NCI-H1092 (cell line): ENCODE measurements at regions not wholly inside any gene's neighbourhood (a gene's known extent, or its start where the extent isn't known, plus 50 kb on each side); places are given as distances from the start of the nearest gene placed in this dataset.
"Not testable (repeated sequence)": the region's sequence is repeated elsewhere in the genome, so short reads cannot be mapped to it uniquely, and the experiment has no call there.

Source experiments
- DNase-seq: peaks from one replicate; lab custom pipeline; 2025; lab: John Stamatoyannopoulos, UW

DNA sequence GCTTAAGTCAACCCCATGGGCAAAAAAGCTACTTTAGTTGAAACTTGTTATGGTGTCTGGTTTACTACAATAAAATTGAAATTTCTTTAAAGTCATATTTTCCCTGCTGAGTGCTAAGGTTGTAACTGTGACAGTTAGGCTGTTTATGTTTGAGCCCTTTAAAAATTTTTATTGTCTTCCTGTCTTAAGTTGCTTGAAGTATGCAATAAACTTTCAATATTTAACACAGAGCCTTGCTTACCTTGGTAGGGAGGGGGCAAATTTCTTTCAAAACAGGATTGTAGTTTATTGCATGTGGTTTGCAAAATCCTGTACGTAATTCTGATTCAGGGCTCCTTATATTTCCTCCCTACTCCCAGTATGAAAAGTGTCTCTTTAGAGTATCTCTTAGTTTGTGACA, 465.5 kb upstream of the ACTBL2 start:
- no peak for DNase-seq

DNA sequence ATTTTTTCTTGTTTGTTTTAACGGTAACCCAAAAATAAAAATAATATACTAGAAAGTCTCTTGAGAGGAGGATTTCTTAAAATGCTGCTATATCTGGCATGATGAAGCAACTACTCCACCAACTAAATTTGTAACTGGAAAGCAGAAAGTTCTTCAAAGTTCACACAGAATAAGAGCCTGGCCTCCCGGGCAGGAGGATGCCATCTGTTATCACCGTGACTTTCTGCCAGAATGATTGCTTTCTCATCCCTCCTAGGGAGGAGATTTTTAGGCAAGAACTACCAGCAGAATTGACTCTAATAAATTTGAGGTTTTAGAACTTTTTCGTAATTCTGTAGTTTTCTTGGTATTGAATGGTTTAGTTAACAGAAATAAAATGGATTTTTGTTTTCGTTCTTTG, 464.6 kb upstream of the ACTBL2 start:
- DNase-seq: no peak

DNA sequence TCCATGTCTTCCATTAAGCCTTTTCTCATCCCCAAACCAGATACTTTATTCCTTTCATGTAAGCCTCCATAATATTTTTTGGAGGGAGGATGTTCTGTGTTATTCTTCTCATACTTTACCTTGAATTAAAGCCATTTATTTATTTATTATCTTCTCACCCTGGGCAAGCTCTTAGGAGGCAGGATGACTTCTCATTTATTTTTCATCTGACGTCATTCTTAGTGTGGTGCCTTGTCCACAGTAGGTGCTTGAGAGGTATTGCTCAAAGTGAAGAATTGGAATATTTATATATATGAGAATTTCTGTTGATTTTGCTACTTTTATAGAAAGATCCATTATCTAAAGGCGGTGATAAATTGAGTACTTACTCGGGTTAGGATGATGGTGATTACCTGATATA, 458.3 kb upstream of the ACTBL2 start:
- DNase-seq: no peak

DNA sequence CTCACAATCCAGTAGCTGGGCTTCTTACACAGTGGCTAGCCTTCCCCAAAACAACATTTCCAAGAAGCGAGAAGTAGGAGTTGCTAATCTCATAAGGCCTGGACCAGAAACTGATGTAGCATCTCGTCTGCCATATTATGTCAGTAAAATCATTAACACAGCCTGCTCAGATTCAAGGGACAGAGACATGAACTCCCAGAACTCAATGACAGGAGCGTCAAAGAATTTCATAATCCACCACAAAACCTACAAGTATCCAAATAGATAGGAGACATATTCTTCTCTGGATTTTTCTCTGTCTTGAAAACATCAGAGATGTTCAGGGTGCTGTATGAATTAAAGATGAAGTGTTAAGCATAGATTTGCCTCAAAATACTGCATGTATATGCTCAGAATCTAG, 457.6 kb upstream of the ACTBL2 start:
- DNase-seq: no peak

DNA sequence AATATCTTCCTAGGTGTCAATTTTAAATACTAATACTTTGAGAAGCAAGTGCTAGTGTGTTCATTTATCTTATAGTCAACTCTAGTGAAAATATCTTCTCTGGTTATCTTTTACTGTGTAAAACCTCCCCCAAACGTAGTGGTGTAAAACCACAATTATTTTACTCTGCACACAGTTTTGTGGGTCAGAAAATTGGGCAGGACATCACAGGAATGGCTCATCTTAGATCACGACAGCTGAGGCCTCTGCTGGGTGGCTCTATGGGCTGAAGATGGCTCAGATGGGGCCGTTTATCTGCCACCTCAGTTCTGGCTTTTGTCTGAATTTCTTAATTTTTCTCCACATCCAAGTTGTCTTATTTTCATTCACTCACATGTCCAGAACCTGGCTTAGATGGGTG, 457.2 kb upstream of the ACTBL2 start:
- DNase-seq: no peak

DNA sequence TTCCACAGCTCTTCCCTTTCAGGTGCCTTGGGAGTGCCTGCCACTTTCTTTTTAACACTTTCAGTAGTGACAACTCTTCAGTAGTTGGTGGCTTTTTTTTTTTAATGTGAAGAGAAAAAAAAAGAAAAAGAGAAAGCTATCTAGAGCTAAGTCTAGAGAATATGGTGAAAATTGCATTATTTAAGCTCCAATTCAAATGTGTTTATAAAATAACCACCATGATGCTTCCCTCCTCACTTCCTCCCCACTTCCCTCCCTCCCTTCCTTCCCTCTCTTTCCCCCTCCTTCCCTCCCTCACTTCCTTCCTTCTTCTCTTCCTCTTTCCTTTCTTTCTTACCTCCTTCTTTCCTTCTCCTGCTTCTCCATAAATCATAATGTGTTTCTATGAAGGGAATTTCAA, 456.7 kb upstream of the ACTBL2 start:
- DNase-seq: no peak

DNA sequence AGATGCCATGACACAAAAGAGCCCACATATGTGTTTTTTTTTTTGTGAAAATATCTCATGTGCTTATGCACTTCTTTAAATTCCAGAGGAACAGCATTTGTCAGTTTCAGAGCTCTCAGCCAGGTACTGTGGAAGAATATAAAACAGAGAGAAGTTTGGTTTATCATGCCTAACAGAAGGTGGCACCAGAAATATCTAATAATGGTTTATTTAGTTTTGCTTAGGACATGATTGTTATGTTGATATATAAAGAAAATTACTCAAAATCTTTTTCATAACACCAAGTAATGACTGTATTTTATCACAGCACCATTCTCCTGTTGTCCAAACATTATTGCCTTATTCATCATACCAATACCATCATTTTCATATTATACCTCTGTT, 455.6 kb upstream of the ACTBL2 start:
- DNase-seq: no peak

DNA sequence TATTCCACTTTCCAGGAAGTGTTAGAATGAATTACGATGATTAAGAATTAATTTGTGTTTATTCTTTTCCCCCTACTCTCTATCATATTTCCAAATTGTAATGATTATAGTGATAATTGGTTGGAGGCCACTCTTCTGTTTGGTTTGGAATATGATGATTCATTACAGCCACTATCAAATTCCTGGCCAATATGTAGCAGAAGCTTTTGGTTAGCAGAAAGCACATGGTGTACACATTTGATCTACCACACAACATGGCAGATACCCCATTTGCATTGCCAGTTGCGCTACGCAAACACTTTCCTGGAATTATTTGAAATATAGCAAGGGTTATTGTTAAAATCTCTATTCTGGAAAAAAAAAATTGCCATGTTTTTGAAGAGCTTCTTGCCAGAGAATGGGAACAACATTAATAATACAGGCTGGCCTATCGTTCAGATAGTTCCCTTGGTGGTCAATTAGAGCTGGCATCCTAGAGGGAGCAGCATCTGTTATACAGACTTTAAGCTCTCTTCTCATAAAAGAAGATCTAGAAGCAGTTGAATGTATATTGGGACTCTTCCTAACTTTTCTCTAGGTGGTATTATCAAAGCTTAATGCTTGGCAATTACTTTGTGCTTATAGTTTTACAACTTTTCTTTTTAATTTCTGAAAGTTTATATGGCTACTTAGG, 455.0 kb upstream of the ACTBL2 start:
- DNase-seq: no peak

DNA sequence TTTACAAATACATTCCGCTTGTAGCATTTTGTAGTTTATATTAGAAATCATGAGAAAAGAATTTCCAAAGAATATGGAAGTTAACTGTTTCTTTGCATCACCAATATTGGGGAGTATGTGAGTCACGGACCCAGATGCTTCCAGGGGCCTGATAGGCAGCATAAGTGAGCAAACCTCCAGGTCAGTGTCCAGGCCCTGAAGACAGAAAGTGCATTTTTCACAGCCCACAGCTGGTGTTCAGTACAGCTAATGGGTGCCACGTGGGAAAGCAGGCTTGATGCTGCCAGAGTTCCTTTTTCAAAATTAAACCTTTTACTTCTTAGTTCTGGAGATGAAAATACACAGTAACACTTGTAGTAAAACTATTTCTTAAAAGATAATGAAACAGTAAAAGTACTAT, 454.4 kb upstream of the ACTBL2 start:
- no peak for DNase-seq

DNA sequence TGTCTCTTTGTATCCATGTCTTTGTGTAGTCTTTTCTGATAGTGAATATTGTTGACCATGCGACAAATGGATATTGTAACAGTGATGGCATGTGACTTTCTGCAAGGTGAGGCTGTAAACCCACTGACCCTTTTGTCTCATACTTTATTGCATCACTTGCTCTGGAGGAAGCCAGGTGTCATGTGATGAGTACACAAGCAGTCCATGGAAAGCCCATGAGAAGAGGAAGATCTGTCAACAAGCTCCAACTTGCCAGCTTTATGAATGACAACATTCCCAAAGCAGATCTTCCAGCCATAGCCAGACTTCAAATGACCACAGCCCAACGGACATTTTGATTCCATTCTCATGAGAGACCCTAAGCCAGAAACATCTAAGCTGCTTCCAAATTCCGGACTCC, 450.1 kb upstream of the ACTBL2 start:
- DNase-seq: no peak

DNA sequence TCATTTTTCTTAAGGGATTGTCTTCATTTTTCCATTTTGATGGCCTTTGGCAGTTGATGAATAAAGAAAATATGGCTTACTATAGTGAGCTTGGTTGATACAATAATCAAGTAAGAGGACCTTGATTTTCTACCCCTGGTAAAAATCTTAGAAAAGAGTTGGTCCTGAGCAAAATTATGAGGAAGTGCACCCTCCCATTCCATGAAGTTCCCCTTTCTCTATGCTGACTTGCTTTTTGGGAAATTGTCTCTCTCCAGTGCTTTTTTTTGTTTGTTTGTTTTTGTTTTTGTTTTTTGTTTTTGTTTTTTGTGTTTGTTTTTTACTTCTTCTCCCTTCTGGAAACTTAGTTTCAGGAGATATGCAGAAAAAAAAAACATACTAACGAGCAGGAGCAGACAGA, 449.2 kb upstream of the ACTBL2 start:
- no peak for DNase-seq

DNA sequence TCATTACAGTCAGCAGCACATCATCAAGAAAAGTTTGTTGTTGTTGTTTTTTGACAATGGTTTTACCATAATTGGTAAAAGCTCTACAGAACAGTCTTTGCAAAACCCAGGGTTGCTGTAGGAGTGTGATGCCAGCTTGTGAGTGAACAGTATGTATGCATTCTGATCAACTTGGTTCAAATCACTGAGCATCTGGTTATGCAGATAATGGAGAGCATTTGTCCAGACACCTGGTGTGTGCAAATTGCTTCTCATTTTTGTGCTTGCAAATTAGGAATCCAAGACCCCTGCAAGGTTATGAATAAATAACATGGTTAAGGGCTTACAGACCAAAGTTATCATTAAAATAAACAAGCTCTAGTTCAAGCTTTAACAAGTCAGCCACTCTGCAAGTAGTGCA, 448.7 kb upstream of the ACTBL2 start:
- no peak for DNase-seq

DNA sequence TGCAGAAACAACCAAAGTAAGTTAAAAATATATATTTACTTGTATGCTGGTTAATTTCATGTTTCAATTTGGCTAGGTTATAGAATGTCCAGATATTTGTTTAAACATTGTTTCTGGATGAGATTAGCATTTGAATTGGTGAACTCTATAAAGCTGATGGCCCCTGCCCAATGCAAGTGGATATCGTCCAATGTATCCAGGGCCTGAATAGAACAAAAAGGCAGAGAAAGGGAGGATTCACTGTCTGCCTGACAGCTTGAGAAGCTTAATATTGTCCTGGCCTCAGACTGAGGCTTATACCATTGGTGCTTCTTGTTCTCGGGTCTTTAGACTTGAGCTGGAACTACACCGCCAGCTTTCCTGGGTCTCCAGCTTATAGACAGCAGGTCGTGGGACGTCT, 446.7 kb upstream of the ACTBL2 start:
- DNase-seq: no peak

DNA sequence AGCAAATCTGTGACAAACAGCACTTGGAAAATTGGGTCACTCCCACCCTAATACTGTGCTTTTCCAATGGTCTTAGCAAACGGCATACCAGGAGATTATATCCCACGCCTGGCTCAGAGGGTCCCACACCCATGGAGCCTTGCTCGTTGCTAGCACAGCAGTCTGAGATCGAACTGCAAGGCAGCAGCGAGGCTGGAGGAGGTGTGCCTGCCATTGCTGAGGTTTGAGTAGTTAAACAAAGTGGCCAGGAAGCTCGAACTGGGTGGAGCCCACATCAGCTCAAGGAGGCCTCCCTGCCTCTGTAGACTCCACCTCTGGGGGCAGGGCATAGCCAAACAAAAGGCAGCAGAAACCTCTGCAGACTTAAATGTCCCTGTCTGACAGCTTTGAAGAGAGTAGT, 440.5 kb upstream of the ACTBL2 start:
- not testable (repeated sequence) for DNase-seq

DNA sequence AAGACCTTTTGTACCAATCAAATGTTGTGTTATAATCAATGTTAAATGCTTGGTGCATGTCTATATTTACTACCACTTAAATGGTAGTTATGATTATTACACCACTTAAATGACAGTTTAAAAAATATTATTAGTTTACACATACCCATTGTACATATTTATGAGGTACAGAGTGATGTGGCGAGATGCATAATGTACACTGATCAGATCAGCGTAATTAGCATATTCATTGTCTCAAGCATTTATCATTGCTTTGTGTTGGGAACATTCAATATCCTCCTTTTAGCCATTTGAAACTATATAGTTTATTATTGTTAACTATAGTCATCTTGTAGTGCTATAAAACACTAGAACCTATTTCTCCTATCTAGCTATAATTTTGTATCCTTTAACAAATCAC, 434.4 kb upstream of the ACTBL2 start:
- no peak for DNase-seq

DNA sequence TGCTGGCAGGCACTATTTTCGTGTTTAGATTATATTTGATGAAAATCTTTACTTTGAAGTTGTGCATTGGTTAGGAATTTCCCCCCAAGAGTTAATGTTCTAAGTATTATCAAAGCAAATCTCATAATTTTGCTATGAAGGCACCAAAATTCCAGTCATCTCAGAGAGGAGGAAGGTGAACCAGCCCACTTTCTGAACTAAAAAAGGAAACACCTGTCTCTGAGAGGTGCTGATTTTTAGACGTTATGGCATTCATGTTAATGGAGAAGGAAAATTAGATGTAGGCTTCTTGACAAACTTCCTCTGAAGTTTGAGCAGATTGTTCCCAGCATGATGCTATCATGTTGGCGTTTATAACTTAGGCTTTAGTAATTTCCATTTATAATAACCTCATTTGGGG, 432.9 kb upstream of the ACTBL2 start:
- DNase-seq: no peak

DNA sequence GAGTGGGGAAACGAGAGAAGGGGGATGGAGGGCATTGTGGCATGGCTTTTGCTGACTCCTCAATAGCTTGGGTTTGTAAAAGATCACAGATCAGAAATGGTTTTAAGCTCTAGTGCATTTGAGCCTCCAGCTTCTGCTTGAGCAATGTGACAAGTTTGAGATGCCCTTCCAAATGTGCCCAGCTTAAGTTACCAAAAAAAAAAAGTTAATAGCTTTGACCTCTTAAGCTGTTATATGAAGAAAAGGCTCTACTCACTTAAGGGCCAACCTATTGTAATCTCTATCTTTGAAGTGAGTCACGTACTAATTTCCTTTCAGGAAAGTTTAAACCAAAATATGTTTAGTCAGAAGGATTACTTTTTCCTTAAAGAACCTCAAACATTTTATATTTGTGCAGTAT, 428.8 kb upstream of the ACTBL2 start:
- no peak for DNase-seq

DNA sequence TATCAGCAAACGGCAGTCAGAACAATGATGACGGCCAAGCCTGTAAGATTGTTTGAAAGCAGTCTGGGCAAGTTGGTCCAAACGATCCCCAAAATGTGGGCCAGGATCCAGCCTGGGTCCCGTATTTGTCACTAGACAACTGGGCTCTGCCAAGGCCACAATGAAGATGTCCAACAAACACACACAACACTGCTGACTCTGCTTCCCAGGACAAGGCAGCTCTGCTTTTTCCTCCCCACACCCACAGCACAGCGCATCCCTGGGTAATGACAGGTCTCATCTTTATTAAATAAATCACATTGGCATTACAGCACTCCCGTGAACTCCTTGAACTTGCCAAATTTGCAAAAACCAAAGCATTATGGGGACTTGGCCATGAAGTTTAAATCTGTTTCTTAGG, 424.1 kb upstream of the ACTBL2 start:
- DNase-seq: no peak

DNA sequence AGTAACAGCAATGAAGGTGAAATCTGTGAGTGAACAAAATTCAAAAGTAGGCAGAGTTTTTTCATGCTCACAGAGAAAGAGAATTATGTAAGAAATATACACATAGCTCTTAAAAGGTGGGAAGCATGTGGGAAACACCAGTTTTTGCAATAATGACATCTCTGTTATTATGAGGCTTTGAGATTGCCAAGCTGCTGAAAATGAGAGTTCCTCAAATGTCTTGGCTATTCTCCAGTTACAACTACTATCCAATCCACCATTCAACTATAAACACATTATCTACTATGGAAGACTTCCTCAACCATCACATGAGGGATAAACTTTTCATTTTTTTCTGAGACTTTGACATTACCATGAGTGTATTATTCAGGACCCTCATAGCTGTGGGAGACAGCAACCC, 420.8 kb upstream of the ACTBL2 start:
- no peak for DNase-seq

DNA sequence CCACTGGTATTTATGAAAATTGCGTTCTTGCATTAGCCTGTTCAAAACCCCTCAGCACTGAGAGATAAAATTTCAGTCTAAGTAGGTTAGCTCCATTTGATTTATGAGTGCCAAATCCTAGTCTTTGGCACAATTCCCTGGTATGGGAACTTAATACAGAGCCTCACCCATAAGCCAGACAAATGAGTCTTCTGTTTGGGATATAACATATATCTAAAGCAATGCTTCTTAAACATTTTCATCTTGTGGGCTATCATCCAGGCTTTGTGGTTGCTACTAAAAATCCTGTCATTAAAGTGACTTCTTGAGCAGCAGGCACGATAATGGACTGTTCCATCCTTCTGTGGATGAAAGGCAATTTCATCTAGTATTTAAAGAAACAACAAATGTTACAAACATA, 419.5 kb upstream of the ACTBL2 start:
- DNase-seq: no peak

DNA sequence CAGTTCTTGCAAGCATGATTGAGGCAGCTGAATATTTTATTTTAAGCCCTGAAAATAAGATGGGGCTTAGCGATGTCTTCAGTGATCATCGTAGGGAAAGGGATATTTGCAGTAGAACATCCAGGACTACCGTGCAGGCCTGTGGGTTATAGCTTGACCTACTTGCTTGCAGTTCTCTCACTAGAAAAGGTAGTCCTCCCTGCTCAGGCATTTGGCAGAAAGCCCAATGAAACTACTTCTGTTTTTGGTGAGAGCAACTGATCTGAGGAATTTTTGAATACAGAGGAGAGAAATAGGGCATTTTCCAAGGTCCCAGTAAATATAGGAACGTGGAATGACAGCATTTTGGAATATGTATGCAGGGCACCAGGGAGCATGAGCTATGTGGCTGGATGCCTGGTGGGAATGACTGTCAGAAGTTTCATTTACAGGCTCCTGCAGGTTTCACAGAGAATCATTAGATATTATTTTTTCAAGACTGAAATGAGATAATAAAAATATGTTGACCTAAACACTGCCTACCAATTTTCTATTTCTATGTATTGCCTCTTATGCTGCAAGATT, 417.9 kb upstream of the ACTBL2 start:
- DNase-seq: no peak

DNA sequence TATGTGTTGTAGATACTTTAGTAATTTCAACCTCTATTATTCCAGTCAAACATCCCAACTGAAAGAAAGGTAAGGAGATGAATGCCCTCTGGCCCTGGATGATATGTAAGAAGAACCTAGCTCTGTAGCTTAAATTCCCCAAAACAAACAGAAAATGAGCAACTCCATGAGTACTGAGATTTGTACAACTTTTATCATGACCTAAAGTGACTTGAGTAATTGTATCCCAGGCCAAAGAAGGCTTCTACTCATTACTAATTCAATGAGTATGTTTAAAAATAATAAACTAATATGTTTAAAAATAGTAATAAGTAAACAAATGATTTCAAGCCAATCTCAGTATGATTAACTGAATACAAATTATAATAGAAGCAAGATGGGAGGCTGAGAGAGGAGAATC, 414.0 kb upstream of the ACTBL2 start:
- DNase-seq: no peak

DNA sequence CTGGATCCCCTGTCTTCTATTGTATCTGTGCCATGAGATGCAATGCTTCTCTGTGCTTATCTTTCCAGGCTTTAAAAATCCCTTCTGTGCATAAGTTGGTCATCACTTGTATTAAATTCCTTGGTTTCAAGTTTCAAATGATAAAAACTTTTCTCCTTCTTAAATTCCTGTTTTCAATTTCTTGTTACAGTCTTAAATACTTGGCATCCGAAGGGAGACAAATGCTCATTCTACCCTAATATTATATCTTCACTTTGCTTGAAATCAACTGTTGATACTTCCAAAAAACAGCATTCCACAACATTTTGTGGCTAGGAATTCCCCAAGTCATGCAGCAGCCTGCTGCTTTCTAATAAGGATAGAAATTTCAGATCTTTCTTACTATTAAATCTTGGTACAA, 413.2 kb upstream of the ACTBL2 start:
- no peak for DNase-seq

DNA sequence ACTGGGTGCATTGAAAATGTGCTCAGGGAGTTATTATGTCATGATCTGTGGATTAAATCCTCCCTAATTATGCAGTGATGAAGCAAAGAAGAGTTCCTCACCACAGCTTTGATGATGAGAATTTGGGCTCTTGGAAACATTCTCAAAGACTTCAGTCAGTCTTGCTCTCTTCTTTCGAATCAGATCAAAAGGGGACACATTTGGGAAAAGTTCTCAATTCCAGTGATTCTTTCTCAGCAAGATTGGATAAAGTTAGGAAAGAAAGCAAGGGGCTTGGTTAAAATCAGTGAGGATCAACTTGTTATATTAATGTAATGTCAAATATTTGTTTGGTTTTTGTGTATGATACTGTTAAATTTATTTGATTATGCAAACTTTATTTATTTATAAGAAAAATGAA, 411.3 kb upstream of the ACTBL2 start:
- DNase-seq: no peak

DNA sequence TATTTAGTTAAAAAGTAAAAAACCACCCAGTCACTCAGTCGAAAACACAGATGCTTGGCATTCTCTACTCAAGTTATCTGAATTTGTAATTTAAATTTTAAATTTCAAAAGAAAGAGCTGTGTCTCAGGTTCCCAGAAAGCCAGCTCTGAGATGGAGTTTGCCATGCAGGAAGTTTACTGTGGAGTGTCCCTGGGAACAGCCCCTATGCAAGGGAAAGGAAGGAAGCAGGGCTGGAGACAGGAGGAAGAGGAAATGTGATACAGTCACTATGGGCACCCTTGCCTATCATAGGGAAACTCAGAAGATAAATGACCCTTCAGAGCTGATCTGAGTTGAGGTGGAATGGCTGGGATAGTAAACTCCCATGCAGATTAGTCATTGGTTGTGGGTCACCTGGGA, 408.8 kb upstream of the ACTBL2 start:
- DNase-seq: no peak
